ENCODE measurements at regions not wholly inside any gene's neighbourhood (a gene's known extent, or its start where the extent isn't known, plus 50 kb on each side); places are given as distances from the start of the nearest gene placed in this dataset.
A peak's percentile ranks its signal among the peaks of the same experiment; 100 is the strongest.
"Not testable (repeated sequence)": the region's sequence is repeated elsewhere in the genome, so short reads cannot be mapped to it uniquely, and the experiment has no call there.

DNA sequence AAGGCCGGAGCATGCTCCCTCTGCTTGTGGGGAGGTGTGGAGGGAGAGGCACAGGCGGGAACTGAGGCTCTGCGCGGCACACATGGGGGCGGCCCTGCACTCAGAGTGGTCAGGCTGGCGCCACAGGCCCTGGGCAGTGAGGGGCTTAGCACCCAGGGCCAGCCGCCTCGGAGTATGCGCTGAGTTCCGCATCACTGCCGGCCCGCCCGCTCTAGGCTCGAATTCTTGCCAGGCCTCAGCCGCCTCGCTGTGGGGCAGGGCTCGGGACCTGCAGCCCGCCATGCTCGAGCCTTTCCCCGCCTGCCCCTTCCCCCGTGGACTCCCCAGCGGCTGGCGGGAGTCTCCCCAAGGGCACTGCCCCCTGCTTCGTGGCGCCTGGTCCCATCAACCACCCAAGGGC, 905.9 kb downstream of the SPATA31A6 start:
- not testable (repeated sequence) for DNase-seq (ENCODE audit: low read depth)

DNA sequence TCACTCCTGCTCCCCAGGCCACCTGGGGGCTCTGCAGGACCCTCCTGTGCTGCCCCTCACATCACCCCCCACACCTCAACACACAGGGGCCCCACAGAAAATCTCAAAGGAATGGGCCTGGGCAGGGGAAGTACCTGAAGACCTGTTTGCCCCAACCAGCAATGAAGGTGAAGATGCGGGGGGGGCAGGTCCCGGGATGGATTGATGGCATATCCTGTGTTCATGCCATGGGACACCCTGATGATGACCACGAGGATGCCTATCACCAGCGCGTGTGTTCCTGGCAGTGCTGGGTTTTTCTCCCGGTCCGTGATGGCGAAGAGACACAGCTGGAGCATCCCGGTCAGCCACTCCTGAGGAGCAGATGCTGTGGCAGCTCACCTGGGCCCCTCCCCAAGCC, 926.9 kb downstream of the SPATA31A6 start:
- not testable (repeated sequence) for DNase-seq (ENCODE audit: low read depth)

DNA sequence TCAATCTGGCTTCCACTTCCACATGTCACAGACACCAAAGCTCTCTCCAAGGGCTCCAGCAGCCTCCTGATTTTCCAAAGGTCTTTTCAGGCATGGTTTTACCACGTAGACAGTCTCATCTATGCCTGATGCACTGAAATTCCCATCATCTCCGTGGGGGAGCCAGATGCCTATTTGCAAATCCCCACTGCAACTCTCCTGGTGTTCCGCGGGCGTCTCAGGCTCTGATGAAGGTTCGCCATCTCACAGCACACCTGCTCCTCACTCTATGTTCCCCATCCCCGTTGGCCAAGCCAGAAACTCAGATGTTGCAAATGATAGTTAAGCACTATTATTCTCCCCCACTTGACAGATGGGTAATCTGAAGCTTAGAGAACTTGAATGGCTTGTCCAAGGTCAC, 929.4 kb downstream of the SPATA31A6 start:
- not testable (repeated sequence) for DNase-seq (ENCODE audit: low read depth)

DNA sequence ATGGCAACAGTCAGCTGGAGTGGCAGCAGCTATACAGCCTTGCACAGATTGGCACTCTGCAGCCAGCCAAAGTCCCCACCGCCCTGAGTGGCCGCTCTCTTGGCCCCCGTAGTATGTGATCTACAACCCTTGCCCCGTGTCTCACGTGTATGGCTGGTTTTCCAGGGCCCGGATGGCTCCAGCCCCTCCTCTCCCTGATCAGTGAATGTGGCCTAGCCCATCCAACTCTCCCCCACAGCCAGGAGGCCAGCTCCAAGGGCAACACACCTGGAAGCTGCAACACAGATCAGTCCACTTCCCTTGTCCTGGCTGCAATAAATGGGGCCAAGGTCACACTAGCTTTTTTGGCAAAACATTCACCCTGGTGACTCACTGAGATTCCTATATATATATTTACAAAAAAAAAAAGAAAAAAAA, 932.4 kb downstream of the SPATA31A6 start:
- peak; percentile 11 for DNase-seq (ENCODE audit: low read depth)

DNA sequence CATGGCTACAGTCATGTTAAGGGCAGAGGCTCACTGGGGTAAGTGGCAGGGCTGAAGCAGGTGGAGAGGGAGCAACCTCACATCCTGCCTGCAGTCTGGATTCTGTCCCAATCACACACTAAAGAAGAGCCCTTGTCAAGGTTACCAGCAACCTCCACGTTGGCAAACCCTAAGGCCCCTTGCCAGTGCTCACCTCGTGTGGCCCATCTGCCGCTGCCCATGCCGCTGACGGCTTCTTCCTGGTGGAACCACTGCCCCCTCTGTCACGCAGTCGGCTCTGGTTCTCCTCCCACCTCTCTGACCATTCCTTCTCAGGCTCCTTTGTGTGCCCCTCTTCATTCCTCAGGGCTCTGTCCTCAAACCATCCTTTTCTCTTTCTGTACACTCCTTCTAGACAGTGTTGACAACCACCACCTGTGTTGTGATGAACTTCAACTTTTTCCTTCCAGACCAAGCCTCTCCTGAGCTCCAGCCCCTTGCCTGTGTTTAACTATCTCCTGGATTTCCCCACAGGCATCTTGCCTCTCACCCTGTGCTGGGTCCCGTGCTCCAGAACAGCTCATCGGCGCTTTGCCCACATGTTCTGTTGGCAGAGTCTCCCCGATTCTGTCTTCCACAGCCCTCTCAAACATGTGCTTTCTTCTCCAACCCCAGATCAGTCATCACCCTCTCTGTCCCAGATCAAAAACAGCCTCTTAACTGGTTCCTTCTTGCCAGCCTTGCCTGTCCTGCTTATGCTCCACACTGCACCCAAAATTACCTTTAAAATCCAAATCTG, 934.8 kb downstream of the SPATA31A6 start:
- DNase-seq (ENCODE audit: low read depth): not testable (repeated sequence)

DNA sequence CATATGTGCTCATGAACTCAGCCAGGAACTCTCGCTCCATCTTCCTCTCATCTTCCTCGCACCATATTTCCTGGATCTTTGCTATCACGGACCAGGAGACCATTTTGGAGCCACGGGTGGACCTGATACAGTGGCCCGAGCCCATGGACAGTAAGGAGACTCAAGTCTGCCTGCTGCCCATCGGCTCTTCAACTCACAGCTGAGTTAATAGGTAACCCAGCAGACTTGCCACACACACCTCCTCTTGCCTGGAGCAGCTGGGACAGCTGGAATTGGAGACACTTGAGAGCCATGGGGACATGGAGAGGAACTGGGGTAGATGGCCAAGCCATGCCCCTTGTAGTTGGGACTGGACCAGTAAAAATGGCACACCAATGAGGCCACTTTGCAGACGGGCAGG, 936.1 kb downstream of the SPATA31A6 start:
- not testable (repeated sequence) for DNase-seq (ENCODE audit: low read depth)

DNA sequence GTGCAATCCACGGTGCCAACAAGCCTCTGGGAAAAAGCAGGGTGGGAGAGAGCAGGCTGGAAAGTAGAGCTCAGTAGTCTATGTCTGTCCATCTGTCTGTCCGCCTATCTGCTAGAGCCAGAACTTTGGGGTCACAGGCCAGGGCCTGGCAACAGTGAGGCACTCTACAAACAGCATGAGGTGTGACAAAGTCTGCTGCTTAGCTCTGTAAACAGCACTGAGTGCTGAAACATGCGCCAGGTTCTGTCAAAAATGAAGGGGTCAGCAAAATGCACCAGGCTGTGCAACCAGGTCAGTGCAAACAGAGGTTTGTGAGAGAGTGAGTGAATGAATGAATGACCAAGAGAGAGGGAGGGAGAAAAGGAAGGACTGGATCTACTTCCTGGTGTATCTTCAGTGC, 936.5 kb downstream of the SPATA31A6 start:
- DNase-seq (ENCODE audit: low read depth): not testable (repeated sequence)

DNA sequence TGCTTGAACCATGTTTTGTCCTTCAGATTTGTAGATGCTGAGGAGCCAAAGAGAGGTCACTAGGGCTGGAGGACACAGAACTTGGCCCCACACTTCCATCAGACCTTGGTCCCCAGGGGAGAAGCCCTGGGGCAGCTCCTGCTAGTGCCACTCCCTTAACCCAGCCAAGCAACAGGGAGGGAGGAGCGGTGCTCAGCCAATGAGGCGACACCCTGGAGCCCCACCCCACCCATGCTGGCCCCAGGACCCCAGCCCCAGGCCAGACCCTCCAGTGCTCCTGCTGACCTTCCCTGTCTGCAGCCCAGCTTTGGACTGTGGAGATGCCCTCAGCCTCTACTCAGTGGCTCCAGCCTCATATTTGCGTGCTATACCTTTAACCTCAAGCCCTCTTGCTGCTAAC, 942.4 kb downstream of the SPATA31A6 start:
- not testable (repeated sequence) for DNase-seq (ENCODE audit: low read depth)

DNA sequence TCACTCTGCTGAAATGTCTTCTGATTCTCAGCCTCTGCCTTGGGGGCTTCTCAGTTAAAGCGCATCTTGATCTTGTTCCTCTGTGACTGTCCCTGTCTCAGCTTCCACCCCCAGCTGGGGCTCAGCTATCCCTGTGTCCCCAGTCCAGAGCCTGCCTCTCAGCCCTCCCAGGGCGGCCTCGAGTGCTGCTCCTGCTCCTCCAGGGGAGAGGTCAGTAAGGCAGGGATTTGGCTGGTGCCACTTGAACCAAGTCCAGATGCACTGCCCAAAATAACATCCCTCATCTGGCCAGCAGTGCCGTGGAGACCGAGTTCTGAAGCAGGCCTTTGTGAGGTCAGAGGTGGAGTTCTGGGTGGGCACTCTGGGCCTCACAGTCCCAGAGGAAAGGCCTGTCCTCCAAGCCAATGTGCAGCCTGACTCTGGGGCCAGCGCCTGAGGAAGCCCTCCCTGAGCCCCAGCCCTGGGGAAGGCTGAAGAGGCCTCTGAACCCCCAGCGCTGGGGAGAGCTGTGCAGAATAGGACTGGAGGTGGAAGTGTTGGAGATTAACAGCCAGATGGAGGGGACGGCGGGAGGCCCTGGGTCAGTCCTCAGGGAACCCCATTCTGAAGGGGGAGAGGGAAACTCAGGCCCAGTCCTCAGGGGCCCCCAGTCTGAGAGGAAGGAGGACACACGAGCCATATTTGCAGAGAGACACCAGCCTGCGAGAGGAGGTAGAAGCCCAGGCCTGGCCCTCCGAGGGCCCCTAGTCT, 943.7 kb downstream of the SPATA31A6 start:
- not testable (repeated sequence) for DNase-seq (ENCODE audit: low read depth)

DNA sequence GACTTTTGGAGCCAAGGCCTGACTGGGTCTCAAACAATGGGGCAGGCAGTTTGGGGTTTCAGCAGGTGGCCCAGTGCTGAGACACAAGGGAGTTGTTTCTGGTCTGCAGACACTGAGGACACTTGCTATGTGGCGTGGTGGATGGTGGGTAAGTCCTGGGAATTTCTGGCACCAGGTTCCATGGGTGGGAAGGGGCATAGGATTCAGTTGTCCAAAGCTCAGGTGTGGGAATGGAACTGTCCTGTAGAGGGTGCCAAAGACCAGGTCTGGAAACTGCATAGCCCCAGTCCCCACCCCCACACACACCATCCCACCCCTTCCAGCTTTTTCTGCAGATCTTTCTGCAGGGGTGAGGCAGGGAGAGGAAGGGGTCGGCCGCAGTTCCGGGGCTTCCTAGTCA, 944.5 kb downstream of the SPATA31A6 start:
- not testable (repeated sequence) for DNase-seq (ENCODE audit: low read depth)

DNA sequence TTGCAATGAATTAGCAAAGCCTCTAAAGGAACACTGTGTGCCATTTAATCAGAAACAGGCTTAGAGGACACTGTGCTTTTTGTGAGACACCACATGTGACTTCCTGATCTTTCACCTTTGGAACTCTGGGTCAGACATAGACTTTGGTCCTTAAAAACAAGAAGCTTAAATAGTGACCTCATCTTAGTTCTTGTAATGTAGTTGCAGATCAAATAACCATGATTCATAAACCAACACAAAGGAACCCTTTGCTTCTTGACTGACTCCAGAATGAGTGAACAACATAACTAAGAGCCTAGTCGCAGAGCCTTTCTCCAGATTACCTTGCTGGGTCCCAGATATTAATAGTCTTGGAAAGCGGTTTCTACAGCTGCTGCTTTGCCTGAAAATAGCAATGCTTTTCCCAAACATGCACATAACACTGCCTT, 947.3 kb downstream of the SPATA31A6 start:
- peak; percentile 75 for DNase-seq (ENCODE audit: low read depth)

DNA sequence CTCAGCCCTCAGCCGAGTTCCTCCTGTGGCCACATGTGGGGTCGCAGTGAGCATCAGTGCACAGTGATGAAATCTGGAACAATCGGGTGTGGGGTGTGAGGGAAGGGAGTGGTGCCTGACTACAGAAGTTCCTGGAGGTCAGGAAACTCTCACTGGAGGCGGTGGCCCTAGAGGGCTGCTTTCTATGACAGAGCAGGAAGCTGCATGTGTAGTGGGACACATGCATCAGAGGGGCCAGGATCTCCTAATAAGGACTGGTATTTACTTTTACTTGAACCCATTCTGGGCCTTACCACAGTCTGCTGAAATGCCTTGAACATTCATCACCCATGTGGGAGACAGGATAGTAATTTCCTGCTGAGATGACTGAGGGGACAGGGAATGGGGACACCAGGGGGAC, 952.0 kb downstream of the SPATA31A6 start:
- DNase-seq (ENCODE audit: low read depth): peak; percentile 77

DNA sequence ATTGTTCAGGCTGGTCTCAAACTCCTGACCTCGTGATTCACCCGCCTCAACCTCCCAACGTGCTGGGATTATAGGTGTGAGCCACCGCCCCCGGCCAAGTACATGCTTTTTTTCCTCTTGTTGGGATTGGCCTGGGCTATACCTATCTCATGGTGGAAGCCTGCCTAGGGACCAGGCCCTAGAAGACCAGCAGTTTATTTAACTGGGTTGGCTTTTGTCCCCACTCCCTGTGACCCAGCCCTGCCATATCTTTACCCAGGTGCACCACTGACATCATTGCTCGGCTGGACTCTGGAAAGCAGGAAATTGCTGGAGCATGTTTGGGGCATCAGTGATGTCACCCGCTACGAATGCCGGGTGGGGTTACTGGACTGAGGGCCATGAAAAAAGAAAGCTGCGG, 955.5 kb downstream of the SPATA31A6 start:
- not testable (repeated sequence) for DNase-seq (ENCODE audit: low read depth)

DNA sequence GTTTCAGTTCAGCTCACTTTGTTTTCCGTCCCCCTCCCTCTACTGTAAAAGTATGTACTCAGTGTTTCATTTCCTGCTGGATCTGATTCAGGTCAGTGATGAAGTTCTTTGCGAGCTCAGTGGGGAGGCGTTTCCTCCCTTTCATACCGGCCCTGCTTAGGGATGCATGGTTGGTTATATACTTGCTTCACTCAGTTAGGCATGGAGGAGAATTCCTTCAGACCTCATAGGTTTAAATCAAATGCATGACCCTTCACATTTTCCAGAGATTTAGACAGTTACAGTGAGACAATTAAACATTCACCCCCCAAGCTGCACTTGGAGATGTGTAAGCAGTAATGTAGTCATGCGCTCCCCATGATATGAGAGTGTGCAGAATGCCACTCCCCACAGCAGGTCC, 955.9 kb downstream of the SPATA31A6 start:
- not testable (repeated sequence) for DNase-seq (ENCODE audit: low read depth)

DNA sequence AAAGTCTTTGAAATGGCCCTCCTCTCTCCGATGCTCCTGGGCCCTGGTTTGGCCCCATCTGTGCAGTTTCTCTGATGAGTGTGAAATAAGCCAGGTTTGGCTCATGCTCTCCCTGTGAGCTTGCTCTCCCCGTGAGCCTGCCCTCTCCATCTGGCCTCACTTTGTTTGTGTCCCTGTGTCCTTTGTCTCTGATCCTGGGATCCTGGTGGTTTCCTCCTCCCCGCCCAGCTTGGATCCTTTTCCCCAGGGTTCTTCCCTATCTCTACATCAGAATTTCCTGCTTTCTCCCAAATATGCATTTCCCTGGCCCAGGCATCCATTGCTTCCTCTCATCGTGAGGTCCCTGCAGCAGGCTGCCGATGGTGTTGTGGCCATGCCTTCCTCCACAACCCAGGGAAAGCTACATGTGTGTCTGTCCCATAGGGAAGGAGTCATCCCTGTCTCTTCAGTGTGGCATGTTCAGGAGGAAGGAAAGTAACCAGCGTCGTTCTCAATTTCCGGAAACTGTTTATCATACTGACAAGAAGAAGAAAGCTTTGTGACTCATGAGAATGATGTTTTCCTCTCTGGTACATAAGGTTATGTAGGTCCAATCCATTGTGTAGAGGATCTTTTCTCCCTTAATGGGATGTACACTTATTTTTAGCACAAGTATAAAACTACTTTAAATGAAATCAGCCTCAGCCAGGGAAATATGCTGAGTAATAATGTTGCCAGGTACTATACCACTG, 956.6 kb downstream of the SPATA31A6 start:
- peak; percentile 86 for DNase-seq (ENCODE audit: low read depth)

Data from ELR (cell line).